Right cardiac atrium (tissue), 5 donors: ENCODE measurements at regions not wholly inside any gene's neighbourhood (a gene's known extent, or its start where the extent isn't known, plus 50 kb on each side); places are given as distances from the start of the nearest gene placed in this dataset.

Experiments
- ATAC-seq, 2 donors: fragments of 200-7000 bp; cut with Tn5 transposase; one replicate each; pipeline versions ENCODE4 v1.8.0 to v1.9.1; 2020; ENCODE audit warnings: moderate library complexity in 2 of 2, mild to moderate bottlenecking in 1 of 2
- DNase-seq, 3 donors: peaks; one replicate each; pipeline ENCODE4 v3.0.0-alpha.2; 2020
- H3K27ac ChIP-seq: one replicate; pipeline ENCODE4 v1.5.1; 2013; ENCODE audit warnings: mild to moderate bottlenecking, low read length, control low read depth, moderate library complexity
- H3K27me3 ChIP-seq: one replicate; pipeline ENCODE4 v1.6.1; 2013; ENCODE audit not compliant: control insufficient read depth, insufficient read depth
- H3K4me1 ChIP-seq: one replicate; pipeline ENCODE4 v1.6.1; 2013; ENCODE audit warnings: low read length; ENCODE audit not compliant: control insufficient read depth, insufficient read depth
- H3K4me3 ChIP-seq: one replicate; pipeline ENCODE4 v1.5.1; 2013; ENCODE audit warnings: low read length, control low read depth
- H3K9me3 ChIP-seq: one replicate; pipeline ENCODE4 v1.6.1; 2013; ENCODE audit warnings: low read length; ENCODE audit not compliant: control insufficient read depth
- WGBS: extraction: QIAGEN DNeasy Blood & Tissue Kit; methylation state at CpG from one replicate; pipeline ENCODE4 v1.1.7; 2013; 5-methylcytosine and 5-hydroxymethylcytosine counted together
- intact Hi-C, 4 donors: fragments of 100-400 bp; cut with DNase I; formaldehyde crosslinking; loops; one replicate each; pipeline versions ENCODE4 v1.11.0 to v1.14.0; 2022 to 2023
- donor health status: healthy with polysubstance abuse.
- donor health status: DM: no; HTN: yes; CAD: no.
- donor health status: DM: no; HTN: no; CAD: no.
- donor health status: DM: no; HTN: yes; CAD: no; lungs with severe emphysema.
- donor health status: DM: yes; HTN: yes; CAD: no.

- Histone ChIP-seq H3K4me1 (no peaks in the 10 kb centered on the region), H3K9me3 (no peaks in the 10 kb centered on the region), H3K4me3 (no peak overlapping the region), H3K27me3 (no peaks in the 10 kb centered on the region), H3K27ac (no peak overlapping the region)
- ATAC-seq, result no peak
- WGBS, result 93% methylated on average over 4 of the region's 4 CpGs
- DNase-seq, result no peak
- intact Hi-C loops, result no loop called here
Measured at GRCh38 chr2:207318181-207318628, 152.5 kb upstream of the KLF7 start.

DNA sequence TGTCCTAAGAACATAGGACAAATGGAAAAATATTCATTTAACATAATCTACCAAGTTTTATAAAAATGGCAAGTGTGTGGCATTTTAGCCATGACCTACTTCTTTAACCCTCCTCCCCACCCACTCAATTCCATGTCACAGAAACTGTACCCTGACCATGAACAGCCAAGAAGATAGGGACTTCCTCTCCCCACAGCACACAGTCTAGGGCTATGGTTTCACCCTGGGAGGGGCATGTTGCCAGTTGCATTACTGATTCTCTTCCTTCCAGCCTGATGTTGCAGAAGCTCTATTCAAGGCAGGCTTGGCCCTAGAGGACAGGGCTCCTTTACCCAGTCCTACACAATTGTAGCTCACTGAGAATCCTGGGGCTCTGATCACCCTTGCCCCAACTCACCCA is 153.6 kb upstream of the KLF7 start:
- DNase-seq, result peak in 1 of 3 donors; percentile 36
- Histone ChIP-seq H3K27ac (no peak overlapping the region), H3K27me3 (no peaks in the 10 kb centered on the region), H3K4me3 (no peak overlapping the region), H3K9me3 (no peaks in the 10 kb centered on the region), H3K4me1 (no peaks in the 10 kb centered on the region)
- intact Hi-C loops, result no loop called here
- peak in 1 of 2 donors; percentile 40 for ATAC-seq

- WGBS, result 72% methylated on average over 5 of the region's 5 CpGs
- intact Hi-C loops, result no loop called here
- Histone ChIP-seq H3K27ac (no peak overlapping the region), H3K4me3 (no peak overlapping the region), H3K27me3 (no peaks in the 10 kb centered on the region), H3K9me3 (no peaks in the 10 kb centered on the region), H3K4me1 (no peaks in the 10 kb centered on the region)
- ATAC-seq (no peak), DNase-seq (no peak)
Measured at GRCh38 chr2:207320381-207321159, 154.8 kb upstream of the KLF7 start.

DNA sequence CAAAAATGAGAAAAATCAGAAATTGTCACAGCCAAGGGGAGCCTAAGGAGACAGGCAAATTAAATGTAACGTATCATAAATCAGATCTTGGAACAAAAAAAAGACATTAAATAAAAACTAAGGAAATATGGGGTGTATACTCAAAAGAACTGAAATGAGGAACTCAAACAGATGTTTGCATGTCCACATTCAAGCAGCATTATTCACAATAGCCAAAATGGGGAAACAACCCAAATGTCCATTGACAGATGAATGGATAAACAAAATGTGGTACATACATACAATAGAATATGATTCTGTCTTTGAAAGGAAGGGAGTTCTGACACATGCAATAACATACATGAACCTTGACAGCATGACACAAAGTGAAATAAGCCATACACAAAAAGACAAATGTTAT is 155.8 kb upstream of the KLF7 start:
- no peak for DNase-seq
- no peak overlapping the region for H3K4me3 ChIP-seq
- WGBS, result 87% methylated on average over 1 of the region's 1 CpG

DNA sequence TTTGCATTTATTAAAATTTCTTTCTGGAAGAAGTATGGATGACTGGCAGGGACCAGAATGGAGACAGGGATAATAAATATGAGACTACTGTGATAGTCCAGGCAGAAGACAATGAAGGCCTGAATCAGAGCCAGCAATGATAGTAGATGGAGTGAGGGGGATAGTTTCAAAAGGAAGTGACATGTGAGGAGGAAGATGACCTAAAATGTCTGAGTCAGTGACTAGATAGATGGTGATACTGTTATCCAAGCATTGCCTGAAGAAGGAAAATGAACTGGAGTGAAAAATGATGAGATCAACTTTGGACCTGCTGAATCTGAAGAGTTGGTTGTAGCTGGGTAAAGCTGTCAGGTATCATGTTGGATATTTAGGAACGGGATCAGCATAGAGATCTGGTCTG is 158.3 kb upstream of the KLF7 start:
- no peak for DNase-seq
- WGBS, result 87% methylated on average over 1 of the region's 1 CpG
- intact Hi-C loops, result no loop called here

More for the DNA sequence above, 155.8 kb upstream of the KLF7 start:
- H3K27ac ChIP-seq, result no peak overlapping the region
- intact Hi-C loops, result no loop called here
- H3K27me3 ChIP-seq, result no peaks in the 10 kb centered on the region
- no peaks in the 10 kb centered on the region for H3K9me3 ChIP-seq
- H3K4me1 ChIP-seq, result no peaks in the 10 kb centered on the region
- no peak for ATAC-seq

GRCh38 chr2:207327513-207327912 is 161.8 kb upstream of the KLF7 start:
- no peaks in the 10 kb centered on the region for H3K4me1 ChIP-seq
- no peaks in the 10 kb centered on the region for H3K9me3 ChIP-seq
- DNase-seq (no peak), ATAC-seq (no peak)
- intact Hi-C loops, result no loop called here
- WGBS, result 83% methylated on average over 1 of the region's 1 CpG
- no peak overlapping the region for H3K27ac ChIP-seq
- H3K4me3 ChIP-seq, result no peak overlapping the region
- no peaks in the 10 kb centered on the region for H3K27me3 ChIP-seq

More for the DNA sequence above, 158.3 kb upstream of the KLF7 start:
- H3K27me3 ChIP-seq, result no peaks in the 10 kb centered on the region
- no peaks in the 10 kb centered on the region for H3K9me3 ChIP-seq
- no peak overlapping the region for H3K4me3 ChIP-seq
- H3K27ac ChIP-seq, result no peak overlapping the region
- H3K4me1 ChIP-seq, result no peaks in the 10 kb centered on the region
- no peak for ATAC-seq

GRCh38 chr2:207328944-207329386 is 163.2 kb upstream of the KLF7 start:
- ATAC-seq, result no peak
- Histone ChIP-seq H3K27ac (no peak overlapping the region), H3K4me3 (no peak overlapping the region), H3K27me3 (no peaks in the 10 kb centered on the region), H3K4me1 (no peaks in the 10 kb centered on the region), H3K9me3 (no peaks in the 10 kb centered on the region)
- 71% methylated on average over 1 of the region's 1 CpG for WGBS
- no peak for DNase-seq
- intact Hi-C loops, result no loop called here

- intact Hi-C loops, result loop anchor here in 3 of 4 donors (5.0 to 10.0 kb wide), 4 partner anchors 106 to 166 kb away; partner anchors contain the start of gene KLF7 (in 2 of the 3)
- peak in 2 of 3 donors; percentile 42 to 45 for DNase-seq
- WGBS, result 64% methylated on average over 7 of the region's 7 CpGs
Measured at GRCh38 chr2:207330912-207331311, 165.2 kb upstream of the KLF7 start.

DNA sequence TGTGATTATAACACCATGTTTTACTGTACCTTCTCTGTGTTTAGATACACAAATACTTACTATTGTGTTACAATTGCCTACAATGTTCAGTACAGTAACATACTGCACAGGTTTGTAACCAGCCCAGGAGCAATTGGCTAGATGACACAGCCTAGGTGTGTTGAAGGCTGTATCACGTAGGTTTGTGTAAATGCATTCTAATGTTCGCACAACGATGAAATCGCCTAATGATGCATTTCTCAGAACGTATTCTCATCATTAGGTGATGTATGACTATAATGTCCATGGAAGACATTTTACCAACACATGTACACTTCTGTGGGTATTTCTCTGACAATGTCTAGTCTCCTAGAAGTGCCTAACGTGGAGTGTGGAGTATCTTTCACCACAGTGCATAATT is 165.9 kb upstream of the KLF7 start:
- Histone ChIP-seq H3K4me1 (peaks cover 5% of the 10 kb centered on the region), H3K9me3 (no peaks in the 10 kb centered on the region), H3K27me3 (no peaks in the 10 kb centered on the region), H3K4me3 (no peak overlapping the region), H3K27ac (no peak overlapping the region)
- intact Hi-C loops, result loop anchor here in 3 of 4 donors (5.0 to 10.0 kb wide), 4 partner anchors 107 to 167 kb away; partner anchors contain the start of gene KLF7 (in 2 of the 3)
- DNase-seq (no peak), ATAC-seq (no peak)
- 96% methylated on average over 6 of the region's 6 CpGs for WGBS

More at GRCh38 chr2:207330912-207331311, 165.2 kb upstream of the KLF7 start:
- Histone ChIP-seq H3K27me3 (no peaks in the 10 kb centered on the region), H3K9me3 (no peaks in the 10 kb centered on the region), H3K4me3 (no peak overlapping the region), H3K4me1 (peaks cover 5% of the 10 kb centered on the region), H3K27ac (no peak overlapping the region)
- ATAC-seq, result peak in 1 of 2 donors; percentile 44

DNA sequence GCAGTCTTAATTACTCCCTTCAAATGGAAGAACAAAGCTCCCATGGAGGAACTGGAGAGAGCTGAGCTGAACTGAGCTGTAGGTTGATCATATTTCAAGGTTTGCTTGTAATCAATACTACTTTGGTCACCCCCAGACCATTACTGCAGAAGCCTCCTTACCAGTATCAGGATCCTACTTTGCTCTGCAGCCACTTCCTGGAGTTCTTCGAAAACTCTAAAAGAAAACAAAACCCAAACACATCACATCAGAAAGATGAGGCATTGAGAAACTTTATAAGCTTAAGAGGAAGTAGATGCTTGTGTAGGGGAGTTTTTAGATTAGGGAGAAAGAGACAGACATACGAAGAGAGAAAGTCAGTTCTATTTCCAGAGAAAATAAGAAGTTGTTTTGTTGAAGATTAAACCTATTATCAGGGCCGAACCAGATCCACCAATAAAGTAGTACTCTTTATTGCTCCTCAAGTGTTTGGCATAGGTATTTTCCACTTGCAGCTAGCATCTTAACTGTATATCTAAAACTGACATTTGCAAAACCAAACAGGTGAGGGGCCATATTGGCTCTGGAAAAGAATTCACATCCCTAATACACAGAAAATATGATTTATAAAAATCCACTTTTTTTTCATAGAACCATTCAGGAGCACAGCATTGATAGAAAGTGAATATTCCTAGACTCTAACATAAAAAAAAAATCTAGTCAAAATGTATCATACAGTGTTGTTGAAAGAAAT is 166.9 kb upstream of the KLF7 start:
- H3K27ac ChIP-seq, result no peak overlapping the region
- no peak for ATAC-seq
- H3K4me3 ChIP-seq, result no peak overlapping the region
- intact Hi-C loops, result loop anchor here in 3 of 4 donors (5.0 to 10.0 kb wide), 4 partner anchors 108 to 168 kb away; partner anchors contain the start of gene KLF7 (in 2 of the 3)
- H3K4me1 ChIP-seq, result peaks cover 5% of the 10 kb centered on the region
- WGBS, result 49% methylated on average over 3 of the region's 3 CpGs
- no peaks in the 10 kb centered on the region for H3K9me3 ChIP-seq
- no peak for DNase-seq
- H3K27me3 ChIP-seq, result no peaks in the 10 kb centered on the region
